ENCODE measurements at regions not wholly inside any gene's neighbourhood (a gene's known extent, or its start where the extent isn't known, plus 50 kb on each side); places are given as distances from the start of the nearest gene placed in this dataset.

- H3K9me3 Mint-ChIP-seq: peaks cover 5% of the 10 kb centered on the region
- H3K27ac Mint-ChIP-seq: no peak overlapping the region
- H3K36me3 Mint-ChIP-seq (ENCODE audit: low read depth): no peaks in the 10 kb centered on the region
- H3K27me3 Mint-ChIP-seq (ENCODE audit: low read depth): peaks cover 30% of the 10 kb centered on the region
- H3K4me1 Mint-ChIP-seq (ENCODE audit: low read depth): peaks cover 2% of the 10 kb centered on the region
- no peak overlapping the region for H3K4me3 Mint-ChIP-seq
These were observed 168.3 kb upstream of the SPACA1 start for GRCh38 chr6:87879132-87879861.

DNA sequence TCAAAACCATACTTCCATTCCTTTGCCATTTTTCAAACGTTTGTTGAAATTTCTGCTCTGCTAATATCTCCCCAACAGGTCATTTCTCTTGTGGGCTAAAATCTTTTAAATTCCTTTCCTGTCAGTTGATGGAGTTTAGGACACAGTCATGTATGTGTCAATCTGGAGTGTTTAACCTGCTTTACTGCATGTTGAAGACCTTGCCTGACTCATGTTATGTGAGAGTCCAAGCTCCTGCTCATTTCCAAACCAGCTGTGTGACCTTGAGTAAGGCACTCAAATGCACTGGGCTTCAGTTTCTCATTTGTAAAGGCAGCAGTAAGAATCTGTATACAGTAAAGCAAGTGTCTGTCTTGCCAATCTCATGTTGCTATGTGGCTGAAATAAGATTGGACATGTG is 171.9 kb upstream of the SPACA1 start:
- Mint-ChIP-seq H3K36me3 (ENCODE audit: low read depth) (no peaks in the 10 kb centered on the region), H3K27me3 (ENCODE audit: low read depth) (peaks cover 30% of the 10 kb centered on the region), H3K4me1 (ENCODE audit: low read depth) (no peaks in the 10 kb centered on the region), H3K9me3 (no peaks in the 10 kb centered on the region), H3K27ac (no peak overlapping the region), H3K4me3 (no peak overlapping the region)

- no peaks in the 10 kb centered on the region for H3K9me3 Mint-ChIP-seq
- H3K36me3 Mint-ChIP-seq (ENCODE audit: low read depth): no peaks in the 10 kb centered on the region
- peaks cover 30% of the 10 kb centered on the region for H3K27me3 Mint-ChIP-seq (ENCODE audit: low read depth)
- H3K27ac Mint-ChIP-seq: no peak overlapping the region
- no peak overlapping the region for H3K4me3 Mint-ChIP-seq
- H3K4me1 Mint-ChIP-seq (ENCODE audit: low read depth): no peaks in the 10 kb centered on the region
These were observed 171.5 kb upstream of the AKIRIN2 start for GRCh38 chr6:87873556-87873955.

DNA sequence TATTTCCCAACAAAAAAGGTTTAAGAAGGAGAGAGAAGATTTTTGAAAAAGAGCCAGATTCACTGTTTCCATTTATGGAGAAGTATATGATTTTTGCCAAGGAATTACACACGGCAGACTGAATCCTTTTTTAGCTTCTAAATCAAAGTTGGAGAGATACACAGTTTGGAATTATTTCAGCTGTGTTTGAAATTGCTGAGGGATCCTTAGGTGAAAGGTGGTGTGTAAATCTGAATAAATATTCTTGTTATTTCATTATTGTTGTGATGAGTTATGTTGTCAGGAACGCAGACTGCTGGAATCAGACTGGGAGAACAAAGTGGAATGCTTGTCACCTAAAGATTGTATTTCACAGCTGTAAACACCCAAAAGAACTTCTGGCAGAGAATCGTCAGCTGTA is 168.5 kb upstream of the AKIRIN2 start:
- no peaks in the 10 kb centered on the region for H3K4me1 Mint-ChIP-seq (ENCODE audit: low read depth)
- H3K27me3 Mint-ChIP-seq (ENCODE audit: low read depth): peaks cover 11% of the 10 kb centered on the region
- no peak overlapping the region for H3K4me3 Mint-ChIP-seq
- no peaks in the 10 kb centered on the region for H3K36me3 Mint-ChIP-seq (ENCODE audit: low read depth)
- H3K9me3 Mint-ChIP-seq: no peaks in the 10 kb centered on the region
- no peak overlapping the region for H3K27ac Mint-ChIP-seq

- Mint-ChIP-seq H3K9me3 (no peaks in the 10 kb centered on the region), H3K36me3 (ENCODE audit: low read depth) (no peaks in the 10 kb centered on the region), H3K4me1 (ENCODE audit: low read depth) (no peaks in the 10 kb centered on the region), H3K4me3 (no peak overlapping the region), H3K27ac (no peak overlapping the region), H3K27me3 (ENCODE audit: low read depth) (peaks cover 4% of the 10 kb centered on the region)
These were observed 167.3 kb upstream of the AKIRIN2 start for GRCh38 chr6:87869064-87869905.

GRCh38 chr6:87860902-87861301 is 158.9 kb upstream of the AKIRIN2 start:
- no peak overlapping the region for H3K4me3 Mint-ChIP-seq
- H3K27me3 Mint-ChIP-seq (ENCODE audit: low read depth): peaks cover 9% of the 10 kb centered on the region
- peaks cover 3% of the 10 kb centered on the region for H3K9me3 Mint-ChIP-seq
- no peaks in the 10 kb centered on the region for H3K4me1 Mint-ChIP-seq (ENCODE audit: low read depth)
- H3K27ac Mint-ChIP-seq: no peak overlapping the region
- no peaks in the 10 kb centered on the region for H3K36me3 Mint-ChIP-seq (ENCODE audit: low read depth)

- H3K9me3 Mint-ChIP-seq: peaks cover 3% of the 10 kb centered on the region
- peaks cover 9% of the 10 kb centered on the region for H3K27me3 Mint-ChIP-seq (ENCODE audit: low read depth)
- no peaks in the 10 kb centered on the region for H3K4me1 Mint-ChIP-seq (ENCODE audit: low read depth)
- no peak overlapping the region for H3K4me3 Mint-ChIP-seq
- H3K27ac Mint-ChIP-seq: no peak overlapping the region
- H3K36me3 Mint-ChIP-seq (ENCODE audit: low read depth): no peaks in the 10 kb centered on the region
These were observed 156.4 kb upstream of the AKIRIN2 start for GRCh38 chr6:87858440-87858839.

- no peaks in the 10 kb centered on the region for H3K4me1 Mint-ChIP-seq (ENCODE audit: low read depth)
- no peaks in the 10 kb centered on the region for H3K9me3 Mint-ChIP-seq
- no peak overlapping the region for H3K27ac Mint-ChIP-seq
- no peak overlapping the region for H3K4me3 Mint-ChIP-seq
- no peaks in the 10 kb centered on the region for H3K36me3 Mint-ChIP-seq (ENCODE audit: low read depth)
- peaks cover 3% of the 10 kb centered on the region for H3K27me3 Mint-ChIP-seq (ENCODE audit: low read depth)
These were observed 149.8 kb upstream of the AKIRIN2 start for GRCh38 chr6:87851674-87852299.

DNA sequence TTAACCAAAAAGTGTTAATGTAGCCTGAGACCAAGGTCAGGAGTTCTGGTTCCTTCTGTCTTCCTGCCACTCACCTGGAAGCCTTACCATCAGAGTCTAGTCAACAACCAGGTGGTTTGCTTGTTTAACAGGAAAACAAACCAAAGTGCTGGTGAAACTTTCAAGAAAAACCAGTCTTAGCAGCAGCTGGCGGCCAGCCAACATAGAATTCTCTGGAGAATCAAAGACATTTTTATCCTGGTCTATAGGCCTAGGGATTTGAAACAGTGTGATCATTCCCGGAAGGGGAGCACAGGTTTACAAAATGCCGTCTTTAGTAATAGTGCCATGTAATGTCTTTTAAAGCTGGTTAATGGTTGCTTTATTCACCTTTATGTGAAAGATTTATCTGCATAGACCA is 146.6 kb upstream of the AKIRIN2 start:
- no peaks in the 10 kb centered on the region for H3K9me3 Mint-ChIP-seq
- H3K4me1 Mint-ChIP-seq (ENCODE audit: low read depth): no peaks in the 10 kb centered on the region
- no peak overlapping the region for H3K27ac Mint-ChIP-seq
- H3K36me3 Mint-ChIP-seq (ENCODE audit: low read depth): no peaks in the 10 kb centered on the region
- H3K27me3 Mint-ChIP-seq (ENCODE audit: low read depth): peaks cover 6% of the 10 kb centered on the region
- no peak overlapping the region for H3K4me3 Mint-ChIP-seq

- H3K4me3 Mint-ChIP-seq: no peak overlapping the region
- no peaks in the 10 kb centered on the region for H3K9me3 Mint-ChIP-seq
- H3K27me3 Mint-ChIP-seq (ENCODE audit: low read depth): peaks cover 6% of the 10 kb centered on the region
- H3K36me3 Mint-ChIP-seq (ENCODE audit: low read depth): no peaks in the 10 kb centered on the region
- H3K4me1 Mint-ChIP-seq (ENCODE audit: low read depth): no peaks in the 10 kb centered on the region
- no peak overlapping the region for H3K27ac Mint-ChIP-seq
These were observed 145.8 kb upstream of the AKIRIN2 start for GRCh38 chr6:87847830-87848210.

DNA sequence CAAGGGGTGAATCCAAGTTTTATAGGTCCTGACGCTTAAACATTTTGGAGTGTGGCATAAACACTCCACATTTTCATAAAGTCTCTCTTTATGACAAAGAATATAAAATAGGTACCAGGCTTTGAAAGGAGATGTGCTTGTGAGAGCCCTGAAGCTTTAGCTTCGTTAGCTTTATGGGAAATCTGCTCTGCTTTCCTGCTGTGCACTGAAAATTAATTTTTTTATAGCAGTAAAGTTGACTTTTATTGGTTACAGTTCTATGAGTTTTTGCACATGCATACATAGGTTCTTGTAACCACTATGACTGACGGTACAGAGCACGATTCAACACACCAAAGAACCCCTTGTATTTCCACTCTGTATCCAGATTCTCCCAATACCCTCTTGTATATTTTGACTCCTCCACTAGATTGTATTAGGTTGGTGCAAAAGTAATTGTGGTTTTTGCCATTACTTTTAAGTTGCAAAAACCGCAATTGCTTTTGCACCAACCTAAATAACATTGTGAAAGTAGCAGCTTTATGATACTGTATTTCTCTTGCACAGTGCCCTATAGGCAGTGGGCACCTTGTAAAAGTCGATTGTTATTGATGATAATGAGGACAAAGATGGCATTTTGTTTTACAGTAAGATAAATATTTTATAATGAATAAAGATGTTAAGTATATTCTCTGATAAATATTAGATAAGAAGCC is 145.2 kb upstream of the AKIRIN2 start:
- Mint-ChIP-seq H3K4me1 (ENCODE audit: low read depth) (no peaks in the 10 kb centered on the region), H3K9me3 (no peaks in the 10 kb centered on the region), H3K27me3 (ENCODE audit: low read depth) (peaks cover 6% of the 10 kb centered on the region), H3K4me3 (no peak overlapping the region), H3K27ac (no peak overlapping the region), H3K36me3 (ENCODE audit: low read depth) (no peaks in the 10 kb centered on the region)

DNA sequence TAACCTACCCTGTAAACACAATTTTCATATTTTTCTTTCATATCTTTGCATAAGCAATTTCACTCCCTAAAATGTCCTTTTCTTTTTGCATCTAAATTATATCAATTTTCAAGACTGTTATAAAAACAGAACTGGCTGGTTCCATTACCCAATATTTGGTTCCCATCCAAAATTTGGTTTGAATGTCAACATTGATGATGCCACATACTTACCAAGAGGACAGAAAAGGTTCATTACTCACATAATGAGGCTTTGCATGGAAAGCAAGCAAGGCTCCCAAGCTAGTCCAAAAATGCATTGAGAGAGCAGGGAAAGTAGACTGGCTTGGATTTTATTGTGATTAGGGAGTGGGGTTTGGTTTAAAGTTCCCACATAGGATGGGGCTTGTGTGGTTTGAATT is 144.4 kb upstream of the AKIRIN2 start:
- Mint-ChIP-seq H3K27me3 (ENCODE audit: low read depth) (peaks cover 6% of the 10 kb centered on the region), H3K36me3 (ENCODE audit: low read depth) (no peaks in the 10 kb centered on the region), H3K4me3 (no peak overlapping the region), H3K9me3 (no peaks in the 10 kb centered on the region), H3K4me1 (ENCODE audit: low read depth) (no peaks in the 10 kb centered on the region), H3K27ac (no peak overlapping the region)

DNA sequence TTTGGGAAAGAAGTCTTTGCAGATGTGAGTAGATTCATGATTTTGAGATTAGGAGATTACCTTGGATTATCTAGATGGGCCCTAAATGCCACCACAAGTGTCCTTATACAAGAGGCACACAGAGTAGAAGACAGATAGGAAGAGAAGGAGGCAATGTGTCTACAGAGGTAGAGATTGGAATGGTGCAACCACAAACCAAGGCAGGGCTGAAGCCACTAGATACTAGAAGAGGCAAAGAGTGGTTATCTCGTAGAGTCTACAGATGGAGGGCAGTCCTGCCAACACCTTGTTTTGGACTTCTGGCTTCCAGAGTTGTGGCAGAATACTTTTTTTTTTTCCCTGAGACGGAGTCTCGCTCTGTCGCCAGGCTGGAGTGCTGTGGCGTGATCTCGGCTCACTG is 138.3 kb upstream of the AKIRIN2 start:
- peaks cover 15% of the 10 kb centered on the region for H3K27me3 Mint-ChIP-seq (ENCODE audit: low read depth)
- no peak overlapping the region for H3K4me3 Mint-ChIP-seq
- H3K27ac Mint-ChIP-seq: no peak overlapping the region
- no peaks in the 10 kb centered on the region for H3K4me1 Mint-ChIP-seq (ENCODE audit: low read depth)
- no peaks in the 10 kb centered on the region for H3K36me3 Mint-ChIP-seq (ENCODE audit: low read depth)
- H3K9me3 Mint-ChIP-seq: no peaks in the 10 kb centered on the region

GRCh38 chr6:87837876-87838275 is 135.8 kb upstream of the AKIRIN2 start:
- Mint-ChIP-seq H3K9me3 (no peaks in the 10 kb centered on the region), H3K4me1 (ENCODE audit: low read depth) (no peaks in the 10 kb centered on the region), H3K27me3 (ENCODE audit: low read depth) (peaks cover 12% of the 10 kb centered on the region), H3K36me3 (ENCODE audit: low read depth) (no peaks in the 10 kb centered on the region), H3K4me3 (no peak overlapping the region), H3K27ac (no peak overlapping the region)

Measured in T-helper 1 cell treated with Interleukin-12 subunit alpha and Interleukin-12 subunit beta and Interleukin-4 antibody, amounts not matched to agents 30 μg/mL and 1 μg/mL, for 36 hours (primary cell).